A673 (cell line): ENCODE measurements at regions not wholly inside any gene's neighbourhood (a gene's known extent, or its start where the extent isn't known, plus 50 kb on each side); places are given as distances from the start of the nearest gene placed in this dataset.

Experiments used
- BruUV-seq: library from RNA; stranded (reverse); fragments of 400-500 nt; replicated peaks from 2 replicates; lab custom pipeline; 2021; lab: Mats Ljungman, UMichigan
- CTCF ChIA-PET: fragments of 300-600 bp; sonication (Branson Sonifier 250); formaldehyde crosslinking; loops from one replicate; lab custom pipeline; 2022; ENCODE audit warnings: antibody characterized with exemption; lab: Charles Lee
- POLR2A ChIA-PET: fragments of 300-600 bp; sonication (Branson Sonifier 250); formaldehyde crosslinking; loops from one replicate; lab custom pipeline; 2022; ENCODE audit warnings: antibody characterized with exemption; ENCODE audit not compliant: low non-redundant PET; lab: Charles Lee
- DNase-seq: peaks from one replicate; pipeline ENCODE4 v3.0.0-alpha.2; 2015; ENCODE audit warnings: low spot score
- H3K27ac ChIP-seq: fragments of 200-600 bp; sonication (generic); 2 replicates; pipeline ENCODE4 v1.5.1; 2016; ENCODE audit warnings: mixed run types, low read depth, mild to moderate bottlenecking, mixed read lengths, antibody characterized with exemption, low read length; ENCODE audit not compliant: poor library complexity, severe bottlenecking
- H3K27me3 ChIP-seq: fragments of 200-600 bp; sonication (generic); replicated peaks from 2 replicates; pipeline ENCODE4 v1.6.1; 2017; ENCODE audit warnings: mixed run types, low read depth, mild to moderate bottlenecking, mixed read lengths, antibody characterized with exemption, low read length; ENCODE audit not compliant: insufficient read depth, poor library complexity
- H3K36me3 ChIP-seq: fragments of 200-600 bp; sonication (generic); 2 replicates; pipeline ENCODE4 v1.6.1; 2016; ENCODE audit warnings: mixed run types, mild to moderate bottlenecking, mixed read lengths, antibody characterized with exemption, low read length; ENCODE audit not compliant: insufficient read depth, poor library complexity, severe bottlenecking
- H3K4me1 ChIP-seq: fragments of 200-600 bp; sonication (generic); 2 replicates; pipeline ENCODE4 v1.6.1; 2017; ENCODE audit warnings: mixed run types, mild to moderate bottlenecking, mixed read lengths, antibody characterized with exemption, low read length; ENCODE audit not compliant: insufficient read depth, poor library complexity, severe bottlenecking
- H3K4me3 ChIP-seq: fragments of 200-600 bp; sonication (generic); 2 replicates; pipeline ENCODE4 v1.5.1; 2016; ENCODE audit warnings: low read depth, mixed run types, mild to moderate bottlenecking, mixed read lengths, low read length; ENCODE audit not compliant: poor library complexity, severe bottlenecking
- H3K9me3 ChIP-seq: fragments of 200-600 bp; sonication (generic); 2 replicates; pipeline ENCODE4 v1.6.1; 2016; ENCODE audit warnings: mixed run types, low read depth, mild to moderate bottlenecking, mixed read lengths, antibody characterized with exemption, low read length; ENCODE audit not compliant: poor library complexity, severe bottlenecking
- CTCF ChIP-seq: fragments of 300-800, 200-600 bp; sonication (generic); conservative IDR thresholded peaks from 2 replicates; pipeline ENCODE4 v1.5.1; 2017; ENCODE audit warnings: low read depth, mild to moderate bottlenecking, antibody characterized with exemption, low read length, moderate library complexity, mixed read lengths
- EZH2 ChIP-seq: fragments of 200-600 bp; sonication (generic); IDR thresholded peaks from 2 replicates; pipeline ENCODE4 v1.6.1; 2017; ENCODE audit warnings: borderline replicate concordance, low read depth, mild to moderate bottlenecking, mixed read lengths, antibody characterized with exemption, low read length; ENCODE audit not compliant: poor library complexity, severe bottlenecking
- intact Hi-C: fragments of 100-400 bp; cut with micrococcal nuclease; formaldehyde crosslinking; loops from one replicate; pipeline ENCODE4 v1.10.0; 2022; ENCODE audit not compliant: unreplicated experiment

- BruUV-seq: no TSS peak
- ChIA-PET POLR2A (no interaction called here), CTCF (no interaction called here)
- no peak overlapping the region for H3K4me3 ChIP-seq
- H3K27me3 ChIP-seq: no peaks in the 10 kb centered on the region
- DNase-seq: no peak
- TF ChIP-seq EZH2: no peak
- TF ChIP-seq CTCF: no peak
- no peaks in the 10 kb centered on the region for H3K4me1 ChIP-seq
- H3K9me3 ChIP-seq: no peaks in the 10 kb centered on the region
- H3K36me3 ChIP-seq: no peaks in the 10 kb centered on the region
- intact Hi-C loops: no loop called here
- no peak overlapping the region for H3K27ac ChIP-seq
Observed at GRCh38 chr5:84885485-84886258, 501.0 kb upstream of the EDIL3 start.

- POLR2A ChIA-PET: no interaction called here
- no TSS peak for BruUV-seq
- H3K27ac ChIP-seq: no peak overlapping the region
- TF ChIP-seq CTCF (no peak), EZH2 (no peak)
- no peak overlapping the region for H3K4me3 ChIP-seq
- DNase-seq: no peak
- H3K27me3 ChIP-seq: no peaks in the 10 kb centered on the region
- H3K4me1 ChIP-seq: no peaks in the 10 kb centered on the region
- CTCF ChIA-PET: no interaction called here
- H3K9me3 ChIP-seq: no peaks in the 10 kb centered on the region
- H3K36me3 ChIP-seq: no peaks in the 10 kb centered on the region
- intact Hi-C loops: no loop called here
Observed at GRCh38 chr5:84881737-84882136, 497.1 kb upstream of the EDIL3 start.

- no peaks in the 10 kb centered on the region for H3K27me3 ChIP-seq
- no peaks in the 10 kb centered on the region for H3K9me3 ChIP-seq
- no peak overlapping the region for H3K4me3 ChIP-seq
- DNase-seq: no peak
- POLR2A ChIA-PET: no interaction called here
- H3K4me1 ChIP-seq: no peaks in the 10 kb centered on the region
- CTCF ChIA-PET: no interaction called here
- TF ChIP-seq EZH2 (no peak), CTCF (no peak)
- H3K27ac ChIP-seq: no peak overlapping the region
- intact Hi-C loops: no loop called here
- H3K36me3 ChIP-seq: no peaks in the 10 kb centered on the region
- no TSS peak for BruUV-seq
Observed at GRCh38 chr5:84874196-84874595, 489.5 kb upstream of the EDIL3 start.
